Keratinocyte (primary cell): ENCODE measurements at regions not wholly inside any gene's neighbourhood (a gene's known extent, or its start where the extent isn't known, plus 50 kb on each side); places are given as distances from the start of the nearest gene placed in this dataset.

Source experiments
- DNase-seq: peaks from one replicate; pipeline ENCODE4 v3.0.0-alpha.2; 2011; ENCODE audit warnings: low read depth, missing footprints, low spot score
- FAIRE-seq: peaks from 2 replicates; lab custom pipeline; 2011; peaks lifted over from hg19 to GRCh38; lab: Jason Lieb, UNC
- H2AFZ ChIP-seq: 2 replicates; pipeline ENCODE4 v1.6.0; 2012; ENCODE audit warnings: low read length, control low read depth, inconsistent platforms; ENCODE audit not compliant: control insufficient read depth
- H3K27ac ChIP-seq: 2 replicates; pipeline ENCODE4 v1.5.1; 2011; ENCODE audit warnings: low read length; ENCODE audit not compliant: control insufficient read depth, insufficient read depth
- H3K27me3 ChIP-seq: 3 replicates; pipeline ENCODE4 v1.6.0; 2011; ENCODE audit warnings: low read length; ENCODE audit not compliant: control insufficient read depth, insufficient read depth; ENCODE audit errors: extremely low read depth
- H3K36me3 ChIP-seq, 2 experiments: 2 replicates in 1 of 2; 3 replicates in 1 of 2; pipeline ENCODE4 v1.5.1; 2011; ENCODE audit warnings: low read length in 2 of 2, mild to moderate bottlenecking in 1 of 2; ENCODE audit not compliant: control insufficient read depth in 2 of 2, insufficient read depth in 2 of 2; ENCODE audit errors: extremely low read depth in 1 of 2
- H3K4me1 ChIP-seq: 3 replicates; pipeline ENCODE4 v1.5.1; 2011; ENCODE audit warnings: low read length; ENCODE audit not compliant: control insufficient read depth, insufficient read depth; ENCODE audit errors: extremely low read depth
- H3K4me2 ChIP-seq: 3 replicates; pipeline ENCODE4 v1.6.0; 2011; ENCODE audit warnings: low read depth, low read length; ENCODE audit not compliant: control insufficient read depth, insufficient read depth; ENCODE audit errors: extremely low read depth
- H3K4me3 ChIP-seq, 3 experiments: fragments of 200-600 bp in 1 of 3; sonication (generic) in 1 of 3; 2 replicates in 2 of 3; 3 replicates in 1 of 3; pipeline ENCODE4 v1.5.1; 2011 to 2016; ENCODE audit warnings: low read length in 3 of 3, mild to moderate bottlenecking in 3 of 3, control low read depth in 2 of 3, inconsistent platforms in 1 of 3, low read depth in 1 of 3, mixed read lengths in 1 of 3, mixed run types in 1 of 3, moderate library complexity in 1 of 3; ENCODE audit not compliant: control insufficient read depth in 2 of 3, insufficient read depth in 2 of 3; ENCODE audit errors: extremely low read depth in 1 of 3
- H3K79me2 ChIP-seq: 2 replicates; pipeline ENCODE4 v1.6.0; 2012; ENCODE audit warnings: low read length; ENCODE audit not compliant: control insufficient read depth, insufficient read depth
- H3K9ac ChIP-seq: 3 replicates; pipeline ENCODE4 v1.6.0; 2011; ENCODE audit warnings: low read length; ENCODE audit not compliant: control insufficient read depth, insufficient read depth; ENCODE audit errors: extremely low read depth
- H3K9me1 ChIP-seq: 3 replicates; pipeline ENCODE4 v1.6.0; 2011; ENCODE audit warnings: low read length; ENCODE audit not compliant: control insufficient read depth, insufficient read depth; ENCODE audit errors: extremely low read depth
- H3K9me3 ChIP-seq: 2 replicates; pipeline ENCODE4 v1.5.1; 2012; ENCODE audit warnings: low read depth, low read length; ENCODE audit not compliant: control insufficient read depth
- H4K20me1 ChIP-seq: 3 replicates; pipeline ENCODE4 v1.6.0; 2011; ENCODE audit warnings: low read length; ENCODE audit not compliant: control insufficient read depth, insufficient read depth; ENCODE audit errors: extremely low read depth
- EZH2 ChIP-seq: IDR thresholded peaks from one replicate; pipeline ENCODE4 v1.6.1; 2012; ENCODE audit warnings: inconsistent platforms, mild to moderate bottlenecking, low read length, moderate library complexity
- dilution Hi-C: fragments of 300-500 bp; cut with MboI; formaldehyde crosslinking; loops from one replicate; pipeline ENCODE4 v1.7.0; 2020; ENCODE audit warnings: low sequenced_read_pairs; ENCODE audit not compliant: extremely low pct_ligation_motif_present
- TF ChIP-seq, protein P1 (sequence below), 3 experiments: IDR thresholded peaks in 1 of 3; conservative IDR thresholded peaks in 1 of 3; optimal IDR thresholded peaks in 1 of 3; 2 replicates in 2 of 3; 3 replicates in 1 of 3; pipeline versions ENCODE3 to v1.5.1; 2011; ENCODE audit warnings: low read length in 3 of 3, mild to moderate bottlenecking in 3 of 3, moderate library complexity in 2 of 3, control low read depth in 1 of 3, inconsistent platforms in 1 of 3; ENCODE audit not compliant: insufficient read depth in 2 of 3; ENCODE audit errors: extremely low read depth in 1 of 3

DNA sequence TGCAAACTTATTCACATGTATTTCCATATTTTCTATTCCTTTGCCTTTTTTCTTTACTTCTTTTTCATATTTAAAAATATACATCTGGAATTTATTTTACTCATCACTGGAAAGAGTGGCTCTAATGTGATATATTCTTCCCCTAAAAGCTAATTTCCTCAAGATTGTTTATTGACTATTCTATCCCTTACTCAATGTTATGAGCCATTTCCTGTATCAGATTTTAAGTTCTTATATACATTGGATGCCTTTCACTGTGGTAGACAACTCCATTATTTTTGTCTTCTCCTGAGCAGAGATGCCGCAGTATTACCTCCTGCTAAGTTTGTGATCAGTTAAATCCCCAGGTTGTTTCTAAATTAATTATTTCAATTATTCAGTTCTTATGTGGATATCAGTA lies 418.4 kb upstream of the JAG1 start:
- dilution Hi-C loops, result no loop called here
- no peak overlapping the region for H2AFZ ChIP-seq
- H3K4me1 ChIP-seq, result no peaks in the 10 kb centered on the region
- H3K27me3 ChIP-seq, result no peaks in the 10 kb centered on the region
- H3K4me3 ChIP-seq, result no peak overlapping the region
- no peaks in the 10 kb centered on the region for H3K36me3 ChIP-seq
- H3K9me3 ChIP-seq, result no peaks in the 10 kb centered on the region
- no peaks in the 10 kb centered on the region for H3K9me1 ChIP-seq
- H3K79me2 ChIP-seq, result no peaks in the 10 kb centered on the region
- TF ChIP-seq EZH2, result no peak
- TF ChIP-seq, protein P1, sequence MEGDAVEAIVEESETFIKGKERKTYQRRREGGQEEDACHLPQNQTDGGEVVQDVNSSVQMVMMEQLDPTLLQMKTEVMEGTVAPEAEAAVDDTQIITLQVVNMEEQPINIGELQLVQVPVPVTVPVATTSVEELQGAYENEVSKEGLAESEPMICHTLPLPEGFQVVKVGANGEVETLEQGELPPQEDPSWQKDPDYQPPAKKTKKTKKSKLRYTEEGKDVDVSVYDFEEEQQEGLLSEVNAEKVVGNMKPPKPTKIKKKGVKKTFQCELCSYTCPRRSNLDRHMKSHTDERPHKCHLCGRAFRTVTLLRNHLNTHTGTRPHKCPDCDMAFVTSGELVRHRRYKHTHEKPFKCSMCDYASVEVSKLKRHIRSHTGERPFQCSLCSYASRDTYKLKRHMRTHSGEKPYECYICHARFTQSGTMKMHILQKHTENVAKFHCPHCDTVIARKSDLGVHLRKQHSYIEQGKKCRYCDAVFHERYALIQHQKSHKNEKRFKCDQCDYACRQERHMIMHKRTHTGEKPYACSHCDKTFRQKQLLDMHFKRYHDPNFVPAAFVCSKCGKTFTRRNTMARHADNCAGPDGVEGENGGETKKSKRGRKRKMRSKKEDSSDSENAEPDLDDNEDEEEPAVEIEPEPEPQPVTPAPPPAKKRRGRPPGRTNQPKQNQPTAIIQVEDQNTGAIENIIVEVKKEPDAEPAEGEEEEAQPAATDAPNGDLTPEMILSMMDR (optimal IDR thresholded peaks at IDR 0.05 in 1 of 3, IDR thresholded peaks at IDR 0.05 in 1 of 3, conservative IDR thresholded peaks at IDR 0.05 in 1 of 3; ENCODE audit: extremely low read depth in 1 of 3, insufficient read depth in 2 of 3, low read length in 3 of 3), result no peak
- no peak overlapping the region for H3K4me2 ChIP-seq
- FAIRE-seq (no peak), DNase-seq (no peak)
- H3K9ac ChIP-seq, result no peak overlapping the region
- no peaks in the 10 kb centered on the region for H4K20me1 ChIP-seq
- H3K27ac ChIP-seq, result no peak overlapping the region

DNA sequence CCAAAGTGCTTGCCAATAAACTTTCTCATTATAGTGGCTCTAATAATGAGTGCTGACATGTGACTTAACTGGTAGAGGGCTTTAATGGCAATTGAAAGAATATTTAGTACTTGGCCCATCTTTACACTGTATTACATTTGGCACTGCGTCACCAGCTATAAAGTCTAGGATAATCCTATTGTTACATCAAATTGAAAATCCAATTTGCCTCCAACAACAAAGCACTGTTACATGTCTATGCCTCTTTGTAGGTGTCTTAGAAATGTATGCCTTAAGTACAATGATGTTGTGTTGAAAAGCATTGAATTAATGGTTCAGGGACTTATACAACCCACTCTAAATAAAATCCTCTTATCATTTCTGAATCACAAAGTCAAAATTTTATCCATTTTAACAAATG lies 420.4 kb upstream of the JAG1 start:
- no peaks in the 10 kb centered on the region for H3K4me1 ChIP-seq
- no peaks in the 10 kb centered on the region for H3K79me2 ChIP-seq
- H3K4me2 ChIP-seq, result no peak overlapping the region
- no peaks in the 10 kb centered on the region for H3K9me1 ChIP-seq
- no peaks in the 10 kb centered on the region for H3K9me3 ChIP-seq
- no peaks in the 10 kb centered on the region for H3K36me3 ChIP-seq
- dilution Hi-C loops, result no loop called here
- no peak overlapping the region for H3K9ac ChIP-seq
- no peak overlapping the region for H2AFZ ChIP-seq
- no peaks in the 10 kb centered on the region for H4K20me1 ChIP-seq
- no peak for TF ChIP-seq EZH2
- TF ChIP-seq, protein P1 (optimal IDR thresholded peaks at IDR 0.05 in 1 of 3, IDR thresholded peaks at IDR 0.05 in 1 of 3, conservative IDR thresholded peaks at IDR 0.05 in 1 of 3; ENCODE audit: extremely low read depth in 1 of 3, insufficient read depth in 2 of 3, low read length in 3 of 3), result no peak
- DNase-seq, result no peak
- no peak overlapping the region for H3K4me3 ChIP-seq
- FAIRE-seq, result no peak
- H3K27ac ChIP-seq, result no peak overlapping the region
- H3K27me3 ChIP-seq, result no peaks in the 10 kb centered on the region
